ENCODE measurements at regions not wholly inside any gene's neighbourhood (a gene's known extent, or its start where the extent isn't known, plus 50 kb on each side); places are given as distances from the start of the nearest gene placed in this dataset.

- no peak overlapping the region for H3K4me3 Mint-ChIP-seq
- no peak overlapping the region for H3K27ac Mint-ChIP-seq
- H3K4me1 Mint-ChIP-seq (ENCODE audit: low read depth): peaks cover 18% of the 10 kb centered on the region
- intact Hi-C loops (cut with micrococcal nuclease): no loop called here
- peaks cover 2% of the 10 kb centered on the region for H3K27me3 Mint-ChIP-seq
- no peaks in the 10 kb centered on the region for H3K36me3 Mint-ChIP-seq (ENCODE audit: low read depth)
- no peaks in the 10 kb centered on the region for H3K9me3 Mint-ChIP-seq
Measured at GRCh38 chr2:37459095-37459981, 114.9 kb downstream of the QPCT start.

- Mint-ChIP-seq H3K4me3 (no peak overlapping the region), H3K4me1 (ENCODE audit: low read depth) (peaks cover 19% of the 10 kb centered on the region), H3K27ac (no peak overlapping the region), H3K27me3 (peaks cover 2% of the 10 kb centered on the region), H3K9me3 (no peaks in the 10 kb centered on the region), H3K36me3 (ENCODE audit: low read depth) (no peaks in the 10 kb centered on the region)
- intact Hi-C loops (cut with micrococcal nuclease): no loop called here
Measured at GRCh38 chr2:37460896-37461229, 116.4 kb downstream of the QPCT start.

GRCh38 chr2:37464067-37464466, 119.6 kb downstream of the QPCT start:
- Mint-ChIP-seq H3K9me3 (no peaks in the 10 kb centered on the region), H3K36me3 (ENCODE audit: low read depth) (no peaks in the 10 kb centered on the region), H3K27ac (no peak overlapping the region), H3K4me1 (ENCODE audit: low read depth) (peaks cover 5% of the 10 kb centered on the region), H3K4me3 (no peak overlapping the region), H3K27me3 (no peaks in the 10 kb centered on the region)
- intact Hi-C loops (cut with micrococcal nuclease): no loop called here

- intact Hi-C loops (cut with micrococcal nuclease): no loop called here
- H3K4me1 Mint-ChIP-seq (ENCODE audit: low read depth): peaks cover 11% of the 10 kb centered on the region
- H3K27ac Mint-ChIP-seq: no peak overlapping the region
- H3K36me3 Mint-ChIP-seq (ENCODE audit: low read depth): no peaks in the 10 kb centered on the region
- no peaks in the 10 kb centered on the region for H3K27me3 Mint-ChIP-seq
- no peaks in the 10 kb centered on the region for H3K9me3 Mint-ChIP-seq
- no peak overlapping the region for H3K4me3 Mint-ChIP-seq
Measured at GRCh38 chr2:37466533-37467222, 122.2 kb downstream of the QPCT start.

- Mint-ChIP-seq H3K36me3 (ENCODE audit: low read depth) (no peaks in the 10 kb centered on the region), H3K27me3 (no peaks in the 10 kb centered on the region), H3K4me1 (ENCODE audit: low read depth) (peaks cover 16% of the 10 kb centered on the region), H3K27ac (no peak overlapping the region), H3K4me3 (no peak overlapping the region), H3K9me3 (no peaks in the 10 kb centered on the region)
- intact Hi-C loops (cut with micrococcal nuclease): no loop called here
Measured at GRCh38 chr2:37468170-37468569, 123.7 kb downstream of the QPCT start.

GRCh38 chr2:37469126-37469525, 124.7 kb downstream of the QPCT start:
- Mint-ChIP-seq H3K4me1 (ENCODE audit: low read depth) (peaks cover 14% of the 10 kb centered on the region), H3K27me3 (no peaks in the 10 kb centered on the region), H3K27ac (no peak overlapping the region), H3K9me3 (no peaks in the 10 kb centered on the region), H3K4me3 (no peak overlapping the region), H3K36me3 (ENCODE audit: low read depth) (no peaks in the 10 kb centered on the region)
- intact Hi-C loops (cut with micrococcal nuclease): no loop called here

- Mint-ChIP-seq H3K36me3 (ENCODE audit: low read depth) (no peaks in the 10 kb centered on the region), H3K27ac (no peak overlapping the region), H3K27me3 (no peaks in the 10 kb centered on the region), H3K4me1 (ENCODE audit: low read depth) (peaks cover 11% of the 10 kb centered on the region), H3K9me3 (no peaks in the 10 kb centered on the region), H3K4me3 (no peak overlapping the region)
- intact Hi-C loops (cut with micrococcal nuclease): no loop called here
Measured at GRCh38 chr2:37471104-37471503, 126.7 kb downstream of the QPCT start.

- no peak overlapping the region for H3K27ac Mint-ChIP-seq
- no peaks in the 10 kb centered on the region for H3K27me3 Mint-ChIP-seq
- H3K4me3 Mint-ChIP-seq: no peak overlapping the region
- H3K36me3 Mint-ChIP-seq (ENCODE audit: low read depth): no peaks in the 10 kb centered on the region
- intact Hi-C loops (cut with micrococcal nuclease): no loop called here
- no peaks in the 10 kb centered on the region for H3K9me3 Mint-ChIP-seq
- H3K4me1 Mint-ChIP-seq (ENCODE audit: low read depth): peaks cover 11% of the 10 kb centered on the region
Measured at GRCh38 chr2:37471994-37472393, 127.6 kb downstream of the QPCT start.

- H3K36me3 Mint-ChIP-seq (ENCODE audit: low read depth): no peaks in the 10 kb centered on the region
- no peaks in the 10 kb centered on the region for H3K9me3 Mint-ChIP-seq
- peaks cover 11% of the 10 kb centered on the region for H3K4me1 Mint-ChIP-seq (ENCODE audit: low read depth)
- intact Hi-C loops (cut with micrococcal nuclease): no loop called here
- H3K27me3 Mint-ChIP-seq: no peaks in the 10 kb centered on the region
- no peak overlapping the region for H3K4me3 Mint-ChIP-seq
- no peak overlapping the region for H3K27ac Mint-ChIP-seq
Measured at GRCh38 chr2:37472959-37473358, 128.5 kb downstream of the QPCT start.

- Mint-ChIP-seq H3K4me1 (ENCODE audit: low read depth) (peaks cover 6% of the 10 kb centered on the region), H3K27me3 (no peaks in the 10 kb centered on the region), H3K27ac (no peak overlapping the region), H3K36me3 (ENCODE audit: low read depth) (no peaks in the 10 kb centered on the region), H3K9me3 (no peaks in the 10 kb centered on the region), H3K4me3 (no peak overlapping the region)
- intact Hi-C loops (cut with micrococcal nuclease): no loop called here
Measured at GRCh38 chr2:37476411-37476810, 132.0 kb downstream of the QPCT start.

- H3K36me3 Mint-ChIP-seq (ENCODE audit: low read depth): no peaks in the 10 kb centered on the region
- no peaks in the 10 kb centered on the region for H3K9me3 Mint-ChIP-seq
- no peak overlapping the region for H3K27ac Mint-ChIP-seq
- intact Hi-C loops (cut with micrococcal nuclease): no loop called here
- no peaks in the 10 kb centered on the region for H3K27me3 Mint-ChIP-seq
- no peak overlapping the region for H3K4me3 Mint-ChIP-seq
- H3K4me1 Mint-ChIP-seq (ENCODE audit: low read depth): no peaks in the 10 kb centered on the region
Measured at GRCh38 chr2:37477921-37478320, 133.5 kb downstream of the QPCT start.

GRCh38 chr2:37481244-37481643, 136.8 kb downstream of the QPCT start:
- H3K9me3 Mint-ChIP-seq: no peaks in the 10 kb centered on the region
- H3K4me1 Mint-ChIP-seq (ENCODE audit: low read depth): peaks cover 10% of the 10 kb centered on the region
- H3K4me3 Mint-ChIP-seq: no peak overlapping the region
- H3K27me3 Mint-ChIP-seq: no peaks in the 10 kb centered on the region
- H3K36me3 Mint-ChIP-seq (ENCODE audit: low read depth): no peaks in the 10 kb centered on the region
- H3K27ac Mint-ChIP-seq: no peak overlapping the region
- intact Hi-C loops (cut with micrococcal nuclease): no loop called here

GRCh38 chr2:37489041-37489456, 144.6 kb downstream of the QPCT start:
- peaks cover 10% of the 10 kb centered on the region for H3K4me1 Mint-ChIP-seq (ENCODE audit: low read depth)
- H3K9me3 Mint-ChIP-seq: no peaks in the 10 kb centered on the region
- no peak overlapping the region for H3K27ac Mint-ChIP-seq
- H3K27me3 Mint-ChIP-seq: no peaks in the 10 kb centered on the region
- intact Hi-C loops (cut with micrococcal nuclease): no loop called here
- H3K36me3 Mint-ChIP-seq (ENCODE audit: low read depth): no peaks in the 10 kb centered on the region
- no peak overlapping the region for H3K4me3 Mint-ChIP-seq

GRCh38 chr2:37489536-37489935, 145.1 kb downstream of the QPCT start:
- Mint-ChIP-seq H3K4me3 (no peak overlapping the region), H3K4me1 (ENCODE audit: low read depth) (peaks cover 9% of the 10 kb centered on the region)
- intact Hi-C loops (cut with micrococcal nuclease): no loop called here

More at GRCh38 chr2:37489536-37489935, 145.1 kb downstream of the QPCT start:
- Mint-ChIP-seq H3K27me3 (no peaks in the 10 kb centered on the region), H3K36me3 (ENCODE audit: low read depth) (no peaks in the 10 kb centered on the region), H3K27ac (no peak overlapping the region), H3K9me3 (no peaks in the 10 kb centered on the region)

All from dendritic cell treated with granulocyte-macrophage colony-stimulating factor and Interleukin-4, amounts not matched to agents 40 ng/mL and 50 ng/mL, for 4 days (primary cell).